ENCODE measurements at regions not wholly inside any gene's neighbourhood (a gene's known extent, or its start where the extent isn't known, plus 50 kb on each side); places are given as distances from the start of the nearest gene placed in this dataset.
"Not testable (repeated sequence)": the region's sequence is repeated elsewhere in the genome, so short reads cannot be mapped to it uniquely, and the experiment has no call there.

DNA sequence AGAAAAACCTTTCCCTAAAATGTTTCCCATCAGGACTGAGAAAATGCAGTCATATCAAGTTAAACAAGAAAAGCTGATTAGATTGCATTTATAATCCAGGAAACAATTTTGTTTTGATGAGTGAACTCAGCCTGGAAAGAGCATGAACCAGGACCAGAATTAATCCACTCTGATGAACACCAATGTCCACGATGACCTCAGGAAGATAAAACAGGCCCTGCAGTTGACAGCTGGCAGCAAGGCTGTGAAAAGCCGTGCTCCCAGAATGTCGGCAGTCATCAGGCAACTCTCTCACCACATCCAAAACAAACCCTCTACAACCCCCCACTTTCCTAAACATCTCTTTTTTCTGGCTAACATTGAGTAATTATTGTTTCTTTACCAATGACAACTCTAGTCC is 74.0 kb upstream of the PROKR2 start:
- ATAC-seq (no peak), DNase-seq (no peak)
- 7 to 15% (median 15%) methylated on average over 3 of the region's 3 CpGs for WGBS, 3 donors
- H3K27ac ChIP-seq: no peak overlapping the region
- H3K36me3 ChIP-seq (ENCODE audit: insufficient read depth in 1 of 2, low read depth in 1 of 2): no peaks in the 10 kb centered on the region
- no peaks in the 10 kb centered on the region for H3K9me3 ChIP-seq
- H3K27me3 ChIP-seq (ENCODE audit: insufficient read depth in 3 of 3, low read length in 2 of 3): peaks cover 0 to 4% (median 0%) of the 10 kb centered on the region in 3 donors
- no peak overlapping the region for H3K4me3 ChIP-seq
- TF ChIP-seq, protein P1, sequence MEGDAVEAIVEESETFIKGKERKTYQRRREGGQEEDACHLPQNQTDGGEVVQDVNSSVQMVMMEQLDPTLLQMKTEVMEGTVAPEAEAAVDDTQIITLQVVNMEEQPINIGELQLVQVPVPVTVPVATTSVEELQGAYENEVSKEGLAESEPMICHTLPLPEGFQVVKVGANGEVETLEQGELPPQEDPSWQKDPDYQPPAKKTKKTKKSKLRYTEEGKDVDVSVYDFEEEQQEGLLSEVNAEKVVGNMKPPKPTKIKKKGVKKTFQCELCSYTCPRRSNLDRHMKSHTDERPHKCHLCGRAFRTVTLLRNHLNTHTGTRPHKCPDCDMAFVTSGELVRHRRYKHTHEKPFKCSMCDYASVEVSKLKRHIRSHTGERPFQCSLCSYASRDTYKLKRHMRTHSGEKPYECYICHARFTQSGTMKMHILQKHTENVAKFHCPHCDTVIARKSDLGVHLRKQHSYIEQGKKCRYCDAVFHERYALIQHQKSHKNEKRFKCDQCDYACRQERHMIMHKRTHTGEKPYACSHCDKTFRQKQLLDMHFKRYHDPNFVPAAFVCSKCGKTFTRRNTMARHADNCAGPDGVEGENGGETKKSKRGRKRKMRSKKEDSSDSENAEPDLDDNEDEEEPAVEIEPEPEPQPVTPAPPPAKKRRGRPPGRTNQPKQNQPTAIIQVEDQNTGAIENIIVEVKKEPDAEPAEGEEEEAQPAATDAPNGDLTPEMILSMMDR (IDR thresholded peaks at IDR 0.05): no peak
- H3K4me1 ChIP-seq: no peaks in the 10 kb centered on the region
- intact Hi-C loops (cut with DNase I): no loop called here

DNA sequence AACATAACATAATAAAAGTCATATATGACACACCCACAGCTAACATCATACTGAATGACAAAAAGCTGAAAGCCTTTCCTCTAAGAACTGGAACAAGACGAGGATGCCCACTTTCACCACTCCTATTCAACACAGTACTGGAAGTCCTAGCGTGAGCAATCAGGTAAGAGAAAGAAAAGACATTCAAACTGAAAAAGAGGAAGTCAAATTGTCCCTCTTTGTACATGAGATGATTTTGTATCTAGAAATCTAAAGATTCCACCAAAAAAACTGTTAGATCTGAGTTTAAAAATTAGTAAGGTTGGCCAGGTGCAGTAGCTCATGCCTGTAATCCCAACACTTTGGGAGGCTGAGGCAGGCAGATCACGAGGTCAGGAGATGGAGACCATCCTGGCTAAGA is 70.1 kb upstream of the PROKR2 start:
- intact Hi-C loops (cut with DNase I); ATAC-seq; H3K27me3 ChIP-seq (ENCODE audit: insufficient read depth in 3 of 3, low read length in 2 of 3); DNase-seq; H3K4me3 ChIP-seq; H3K9me3 ChIP-seq; H3K27ac ChIP-seq; H3K4me1 ChIP-seq; H3K36me3 ChIP-seq (ENCODE audit: insufficient read depth in 1 of 2, low read depth in 1 of 2): not testable (repeated sequence)
- 60 to 75% (median 63%) methylated on average over 3 of the region's 3 CpGs for WGBS, 3 donors

DNA sequence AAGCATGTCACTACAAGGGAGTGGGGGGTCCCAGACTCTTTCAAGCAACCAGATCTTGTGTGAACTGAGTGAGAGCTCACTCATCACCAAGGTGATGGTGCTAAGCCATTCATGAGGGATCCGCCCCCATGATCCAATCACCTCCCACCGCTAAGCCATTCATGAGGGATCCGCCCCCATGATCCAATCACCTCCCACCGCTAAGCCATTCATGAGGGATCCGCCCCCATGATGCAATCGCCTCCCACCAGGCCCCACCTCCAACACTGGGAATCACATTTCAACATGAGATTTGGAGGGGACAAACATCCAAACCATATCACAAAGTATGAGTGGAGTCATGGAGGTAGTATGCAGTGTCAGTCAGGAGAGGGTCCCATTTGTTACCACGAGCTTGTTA is 64.8 kb upstream of the PROKR2 start:
- H3K36me3 ChIP-seq (ENCODE audit: insufficient read depth in 1 of 2, low read depth in 1 of 2); H3K4me1 ChIP-seq; H3K27me3 ChIP-seq (ENCODE audit: insufficient read depth in 3 of 3, low read length in 2 of 3); intact Hi-C loops (cut with DNase I); DNase-seq; ATAC-seq; H3K4me3 ChIP-seq; H3K9me3 ChIP-seq; H3K27ac ChIP-seq: not testable (repeated sequence)
- WGBS, 3 donors: 92 to 93% (median 93%) methylated on average over 7 of the region's 7 CpGs

DNA sequence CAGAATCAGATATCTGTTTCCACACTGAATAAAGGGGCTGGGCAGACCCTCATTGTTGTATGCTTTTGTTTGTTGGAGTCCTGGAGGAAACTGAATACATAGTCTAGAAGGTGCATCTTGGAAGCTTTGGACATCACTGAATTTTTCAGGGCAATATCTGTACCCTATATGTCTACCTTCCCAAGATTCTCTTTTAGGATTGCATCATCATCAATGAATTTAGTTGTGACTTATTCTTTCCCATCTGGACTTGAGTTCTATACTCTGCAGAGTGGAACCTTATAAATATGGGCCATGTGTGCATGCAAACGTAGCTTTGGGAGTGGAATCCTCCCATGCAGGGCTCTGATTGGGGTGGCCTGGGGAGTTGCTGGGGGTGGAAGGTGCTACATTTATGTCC is 60.7 kb upstream of the PROKR2 start:
- Histone ChIP-seq H3K27me3 (ENCODE audit: insufficient read depth in 3 of 3, low read length in 2 of 3) (no peaks in the 10 kb centered on the region), H3K4me1 (no peaks in the 10 kb centered on the region), H3K36me3 (ENCODE audit: insufficient read depth in 1 of 2, low read depth in 1 of 2) (no peaks in the 10 kb centered on the region), H3K27ac (no peak overlapping the region), H3K9me3 (no peaks in the 10 kb centered on the region), H3K4me3 (no peak overlapping the region)
- DNase-seq (no peak), ATAC-seq (no peak)
- WGBS, 3 donors: 42 to 58% (median 56%) methylated on average over 1 of the region's 1 CpG
- intact Hi-C loops (cut with DNase I): no loop called here
- TF ChIP-seq, protein P1 (IDR thresholded peaks at IDR 0.05): no peak

DNA sequence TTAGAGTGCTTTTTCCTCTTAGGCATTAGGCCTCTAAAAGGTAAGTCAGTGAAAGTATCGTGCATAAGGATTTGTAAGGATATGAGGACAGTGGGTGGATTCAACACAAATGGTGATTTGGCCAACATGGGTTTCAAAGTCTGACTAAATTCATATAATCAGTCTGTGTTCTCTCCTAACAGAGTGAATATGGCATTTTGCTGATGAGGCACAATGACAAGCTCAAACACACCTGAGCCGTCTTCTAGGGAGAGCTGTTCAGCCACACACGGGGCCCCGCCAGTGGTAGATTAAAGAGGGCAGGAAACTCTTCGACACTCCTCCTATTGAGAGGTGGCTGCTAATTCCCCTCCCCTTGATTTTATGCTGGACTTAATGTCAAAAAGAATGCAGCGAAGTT is 59.5 kb upstream of the PROKR2 start:
- H3K36me3 ChIP-seq (ENCODE audit: insufficient read depth in 1 of 2, low read depth in 1 of 2): no peaks in the 10 kb centered on the region
- intact Hi-C loops (cut with DNase I): no loop called here
- H3K9me3 ChIP-seq: no peaks in the 10 kb centered on the region
- TF ChIP-seq, protein P1 (IDR thresholded peaks at IDR 0.05): no peak
- H3K27ac ChIP-seq: no peak overlapping the region
- DNase-seq (no peak), ATAC-seq (no peak)
- WGBS, 3 donors: 77 to 81% (median 78%) methylated on average over 6 of the region's 6 CpGs
- no peaks in the 10 kb centered on the region for H3K27me3 ChIP-seq (ENCODE audit: insufficient read depth in 3 of 3, low read length in 2 of 3)
- no peaks in the 10 kb centered on the region for H3K4me1 ChIP-seq
- no peak overlapping the region for H3K4me3 ChIP-seq

DNA sequence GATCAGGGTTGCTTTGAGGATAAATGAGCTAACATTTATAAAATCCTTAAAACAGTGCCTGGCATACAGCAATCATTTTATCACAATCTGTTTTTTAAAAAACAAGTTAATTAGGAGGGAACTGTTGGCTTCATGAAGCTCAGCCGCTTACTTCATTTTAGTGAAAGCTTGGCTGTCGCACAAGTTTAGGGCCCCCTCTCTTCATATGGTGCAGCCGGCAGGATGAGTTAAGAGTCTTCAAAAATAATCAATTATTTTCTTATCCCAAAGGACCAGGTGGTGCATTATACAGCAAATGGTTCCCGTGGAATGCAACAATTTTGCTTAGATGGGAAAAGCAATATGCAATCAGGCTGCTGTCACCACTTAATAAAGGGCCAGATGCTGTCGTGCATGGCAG is 57.4 kb upstream of the PROKR2 start:
- Histone ChIP-seq H3K4me1 (no peaks in the 10 kb centered on the region), H3K27ac (no peak overlapping the region), H3K27me3 (ENCODE audit: insufficient read depth in 3 of 3, low read length in 2 of 3) (no peaks in the 10 kb centered on the region), H3K4me3 (no peak overlapping the region), H3K9me3 (no peaks in the 10 kb centered on the region), H3K36me3 (ENCODE audit: insufficient read depth in 1 of 2, low read depth in 1 of 2) (no peaks in the 10 kb centered on the region)
- intact Hi-C loops (cut with DNase I): no loop called here
- WGBS, 3 donors: 49 to 57% (median 54%) methylated on average over 5 of the region's 5 CpGs
- TF ChIP-seq, protein P1 (IDR thresholded peaks at IDR 0.05): no peak
- ATAC-seq (no peak), DNase-seq (no peak)
